CMK (cell line): ENCODE measurements at regions not wholly inside any gene's neighbourhood (a gene's known extent, or its start where the extent isn't known, plus 50 kb on each side); places are given as distances from the start of the nearest gene placed in this dataset.
"Not testable (repeated sequence)": the region's sequence is repeated elsewhere in the genome, so short reads cannot be mapped to it uniquely, and the experiment has no call there.

Experiments
- DNase-seq: peaks from one replicate; pipeline ENCODE4 v3.0.0-alpha.2; 2010; ENCODE audit warnings: low read depth

- DNase-seq = not testable (repeated sequence)
Observed at GRCh38 chr5:177857642-177858200, 75.0 kb upstream of the FAM153A start.

- not testable (repeated sequence) for DNase-seq
Observed at GRCh38 chr5:177856474-177856873, 73.8 kb upstream of the FAM153A start.

- not testable (repeated sequence) for DNase-seq
Observed at GRCh38 chr5:177847914-177848313, 65.2 kb upstream of the FAM153A start.

GRCh38 chr5:177846598-177846997 is 63.9 kb upstream of the FAM153A start:
- DNase-seq = not testable (repeated sequence)

- not testable (repeated sequence) for DNase-seq
Observed at GRCh38 chr5:177845906-177846305, 63.2 kb upstream of the FAM153A start.

- not testable (repeated sequence) for DNase-seq
Observed at GRCh38 chr5:177836191-177836590, 53.5 kb upstream of the FAM153A start.
